ENCODE measurements at regions not wholly inside any gene's neighbourhood (a gene's known extent, or its start where the extent isn't known, plus 50 kb on each side); places are given as distances from the start of the nearest gene placed in this dataset.

DNA sequence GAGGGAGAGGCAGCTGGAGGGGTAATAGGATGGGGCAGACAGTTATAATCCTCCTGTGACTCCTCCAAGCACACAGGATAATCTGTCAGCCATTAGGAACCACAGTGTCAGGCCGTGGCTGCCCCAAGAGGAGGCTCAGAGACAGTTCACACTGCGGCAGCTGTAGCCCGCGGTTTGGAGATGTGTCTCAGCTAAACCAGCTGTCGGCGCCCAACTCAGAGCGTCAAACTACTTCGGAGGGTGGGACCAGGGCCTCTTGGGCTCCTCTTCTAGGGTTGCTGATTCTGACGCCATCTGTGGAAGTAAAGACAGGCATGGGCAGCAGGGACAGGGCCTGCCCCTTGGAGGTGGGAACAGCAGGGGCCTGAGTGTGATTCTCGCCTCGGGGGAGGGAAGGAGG is 309.8 kb downstream of the CDC5L start:
- Histone ChIP-seq H3K9me3 (ENCODE audit: control insufficient read depth, insufficient read depth, low read depth, low read length) (no peaks in the 10 kb centered on the region), H3K4me3 (ENCODE audit: low read depth in 2 of 2, low read length in 2 of 2) (no peak overlapping the region), H3K27me3 (ENCODE audit: control insufficient read depth, insufficient read depth, low read length) (no peaks in the 10 kb centered on the region), H3K4me1 (ENCODE audit: control insufficient read depth, insufficient read depth, low read length) (no peaks in the 10 kb centered on the region), H3K36me3 (ENCODE audit: control insufficient read depth, insufficient read depth, low read length) (no peaks in the 10 kb centered on the region), H3K27ac (ENCODE audit: low read length) (no peak overlapping the region)
- no peak for DNase-seq (ENCODE audit: low read depth, low spot score)
- no peak for ATAC-seq
- no TSS peak for BruUV-seq (replicated peaks)
- TF ChIP-seq TCF7L2 (IDR thresholded peaks at IDR 0.05; ENCODE audit: low read depth, low read length) (no peak), POLR2AphosphoS5 (IDR thresholded peaks at IDR 0.05; ENCODE audit: low read depth, low read length) (no peak)
- TF ChIP-seq, protein P1, sequence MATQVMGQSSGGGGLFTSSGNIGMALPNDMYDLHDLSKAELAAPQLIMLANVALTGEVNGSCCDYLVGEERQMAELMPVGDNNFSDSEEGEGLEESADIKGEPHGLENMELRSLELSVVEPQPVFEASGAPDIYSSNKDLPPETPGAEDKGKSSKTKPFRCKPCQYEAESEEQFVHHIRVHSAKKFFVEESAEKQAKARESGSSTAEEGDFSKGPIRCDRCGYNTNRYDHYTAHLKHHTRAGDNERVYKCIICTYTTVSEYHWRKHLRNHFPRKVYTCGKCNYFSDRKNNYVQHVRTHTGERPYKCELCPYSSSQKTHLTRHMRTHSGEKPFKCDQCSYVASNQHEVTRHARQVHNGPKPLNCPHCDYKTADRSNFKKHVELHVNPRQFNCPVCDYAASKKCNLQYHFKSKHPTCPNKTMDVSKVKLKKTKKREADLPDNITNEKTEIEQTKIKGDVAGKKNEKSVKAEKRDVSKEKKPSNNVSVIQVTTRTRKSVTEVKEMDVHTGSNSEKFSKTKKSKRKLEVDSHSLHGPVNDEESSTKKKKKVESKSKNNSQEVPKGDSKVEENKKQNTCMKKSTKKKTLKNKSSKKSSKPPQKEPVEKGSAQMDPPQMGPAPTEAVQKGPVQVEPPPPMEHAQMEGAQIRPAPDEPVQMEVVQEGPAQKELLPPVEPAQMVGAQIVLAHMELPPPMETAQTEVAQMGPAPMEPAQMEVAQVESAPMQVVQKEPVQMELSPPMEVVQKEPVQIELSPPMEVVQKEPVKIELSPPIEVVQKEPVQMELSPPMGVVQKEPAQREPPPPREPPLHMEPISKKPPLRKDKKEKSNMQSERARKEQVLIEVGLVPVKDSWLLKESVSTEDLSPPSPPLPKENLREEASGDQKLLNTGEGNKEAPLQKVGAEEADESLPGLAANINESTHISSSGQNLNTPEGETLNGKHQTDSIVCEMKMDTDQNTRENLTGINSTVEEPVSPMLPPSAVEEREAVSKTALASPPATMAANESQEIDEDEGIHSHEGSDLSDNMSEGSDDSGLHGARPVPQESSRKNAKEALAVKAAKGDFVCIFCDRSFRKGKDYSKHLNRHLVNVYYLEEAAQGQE (IDR thresholded peaks at IDR 0.05; ENCODE audit: insufficient read depth in 1 of 2, low read depth in 2 of 2, low read length in 1 of 2) = no peak
- intact Hi-C loops (cut with micrococcal nuclease; ENCODE audit: unreplicated experiment) (no loop called here), in situ Hi-C loops (cut with HindIII; ENCODE audit: low pct_unique_long_range_greater_than_20kb, low sequenced_read_pairs) (no loop called here)
- CTCF ChIA-PET = no interaction called here
- POLR2A ChIA-PET = no interaction called here

DNA sequence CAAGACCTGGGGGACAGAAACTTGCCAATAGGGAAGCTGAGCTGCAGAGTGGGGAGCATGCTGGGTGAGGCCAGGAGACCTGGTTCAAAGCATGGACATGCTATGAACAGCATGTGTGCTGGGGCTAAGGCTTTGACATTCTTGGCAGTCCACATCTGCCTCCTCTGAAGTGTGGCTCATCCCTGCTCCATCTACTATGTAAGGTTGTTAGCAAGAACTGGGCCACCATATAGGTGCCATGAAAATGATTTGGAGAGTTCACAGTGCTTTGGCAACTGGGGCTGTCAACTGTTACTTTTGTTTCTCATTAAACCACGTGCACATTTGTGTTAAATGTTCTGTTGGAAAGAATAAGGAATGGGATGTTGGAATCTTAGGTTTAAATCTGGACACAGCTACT is 311.1 kb downstream of the CDC5L start:
- no peaks in the 10 kb centered on the region for H3K4me1 ChIP-seq (ENCODE audit: control insufficient read depth, insufficient read depth, low read length)
- H3K9me3 ChIP-seq (ENCODE audit: control insufficient read depth, insufficient read depth, low read depth, low read length) = no peaks in the 10 kb centered on the region
- H3K36me3 ChIP-seq (ENCODE audit: control insufficient read depth, insufficient read depth, low read length) = no peaks in the 10 kb centered on the region
- no peak for ATAC-seq
- no peak for DNase-seq (ENCODE audit: low read depth, low spot score)
- H3K27me3 ChIP-seq (ENCODE audit: control insufficient read depth, insufficient read depth, low read length) = no peaks in the 10 kb centered on the region
- intact Hi-C loops (cut with micrococcal nuclease; ENCODE audit: unreplicated experiment) = no loop called here
- no TSS peak for BruUV-seq (replicated peaks)
- H3K4me3 ChIP-seq (ENCODE audit: low read depth in 2 of 2, low read length in 2 of 2) = no peak overlapping the region
- ChIA-PET POLR2A (no interaction called here), CTCF (no interaction called here)
- in situ Hi-C loops (cut with HindIII; ENCODE audit: low pct_unique_long_range_greater_than_20kb, low sequenced_read_pairs) = no loop called here
- TF ChIP-seq TCF7L2 (IDR thresholded peaks at IDR 0.05; ENCODE audit: low read depth, low read length) (no peak), SIN3A (IDR thresholded peaks at IDR 0.05; ENCODE audit: borderline replicate concordance, insufficient read depth, low read depth, low read length) (no peak), POLR2AphosphoS5 (IDR thresholded peaks at IDR 0.05; ENCODE audit: low read depth, low read length) (no peak)
- TF ChIP-seq, protein P2, sequence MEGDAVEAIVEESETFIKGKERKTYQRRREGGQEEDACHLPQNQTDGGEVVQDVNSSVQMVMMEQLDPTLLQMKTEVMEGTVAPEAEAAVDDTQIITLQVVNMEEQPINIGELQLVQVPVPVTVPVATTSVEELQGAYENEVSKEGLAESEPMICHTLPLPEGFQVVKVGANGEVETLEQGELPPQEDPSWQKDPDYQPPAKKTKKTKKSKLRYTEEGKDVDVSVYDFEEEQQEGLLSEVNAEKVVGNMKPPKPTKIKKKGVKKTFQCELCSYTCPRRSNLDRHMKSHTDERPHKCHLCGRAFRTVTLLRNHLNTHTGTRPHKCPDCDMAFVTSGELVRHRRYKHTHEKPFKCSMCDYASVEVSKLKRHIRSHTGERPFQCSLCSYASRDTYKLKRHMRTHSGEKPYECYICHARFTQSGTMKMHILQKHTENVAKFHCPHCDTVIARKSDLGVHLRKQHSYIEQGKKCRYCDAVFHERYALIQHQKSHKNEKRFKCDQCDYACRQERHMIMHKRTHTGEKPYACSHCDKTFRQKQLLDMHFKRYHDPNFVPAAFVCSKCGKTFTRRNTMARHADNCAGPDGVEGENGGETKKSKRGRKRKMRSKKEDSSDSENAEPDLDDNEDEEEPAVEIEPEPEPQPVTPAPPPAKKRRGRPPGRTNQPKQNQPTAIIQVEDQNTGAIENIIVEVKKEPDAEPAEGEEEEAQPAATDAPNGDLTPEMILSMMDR (IDR thresholded peaks at IDR 0.05) = no peak
- TF ChIP-seq, protein P1 (IDR thresholded peaks at IDR 0.05; ENCODE audit: insufficient read depth in 1 of 2, low read depth in 2 of 2, low read length in 1 of 2) = no peak
- no peak overlapping the region for H3K27ac ChIP-seq (ENCODE audit: low read length)
